OCI-LY1 (cell line): ENCODE measurements at regions not wholly inside any gene's neighbourhood (a gene's known extent, or its start where the extent isn't known, plus 50 kb on each side); places are given as distances from the start of the nearest gene placed in this dataset.

Experiments
- H2AFZ ChIP-seq: fragments of 200-600 bp; sonication (generic), shearing (Covaris generic); 2 replicates; pipeline ENCODE4 v1.6.0; 2014; ENCODE audit warnings: antibody characterized with exemption, mild to moderate bottlenecking, low read length
- H3F3A ChIP-seq: fragments of 200-600 bp; sonication (generic), shearing (Covaris generic); 2 replicates; pipeline ENCODE4 v1.6.0; 2014; ENCODE audit warnings: mild to moderate bottlenecking, antibody characterized with exemption, low read length, moderate library complexity; ENCODE audit not compliant: insufficient read depth
- H3K27ac ChIP-seq: fragments of 200-600 bp; sonication (generic); 2 replicates; pipeline ENCODE4 v1.5.1; 2014; ENCODE audit warnings: low read length, mixed run types, mild to moderate bottlenecking, low read depth; ENCODE audit not compliant: poor library complexity, severe bottlenecking
- H3K27me3 ChIP-seq: fragments of 200-600 bp; sonication (generic); 2 replicates; pipeline ENCODE4 v1.6.0; 2014; ENCODE audit warnings: antibody characterized with exemption, mild to moderate bottlenecking, low read length, moderate library complexity; ENCODE audit not compliant: insufficient read depth
- H3K36me3 ChIP-seq: fragments of 200-600 bp; sonication (generic); 2 replicates; pipeline ENCODE4 v1.6.1; 2014; ENCODE audit warnings: mild to moderate bottlenecking, antibody characterized with exemption, low read length, moderate library complexity, mixed read lengths; ENCODE audit not compliant: insufficient read depth
- H3K4me1 ChIP-seq: fragments of 200-600 bp; sonication (generic); 2 replicates; pipeline ENCODE4 v1.5.1; 2014; ENCODE audit warnings: mild to moderate bottlenecking, low read length, moderate library complexity; ENCODE audit not compliant: insufficient read depth, severe bottlenecking
- H3K4me2 ChIP-seq: fragments of 200-600 bp; sonication (generic), shearing (Covaris generic); 2 replicates; pipeline ENCODE4 v1.6.1; 2014; ENCODE audit warnings: low read length
- H3K4me3 ChIP-seq: fragments of 200-600 bp; sonication (generic); 2 replicates; pipeline ENCODE4 v1.5.1; 2014; ENCODE audit warnings: low read length, low read depth, mild to moderate bottlenecking, mixed read lengths; ENCODE audit not compliant: poor library complexity, severe bottlenecking
- H3K79me2 ChIP-seq: fragments of 200-600 bp; shearing (Covaris generic); 2 replicates; pipeline ENCODE4 v1.6.1; 2016; ENCODE audit warnings: mixed run types, low read length, mixed read lengths; ENCODE audit not compliant: insufficient read depth
- H3K9ac ChIP-seq: fragments of 200-600 bp; sonication (generic), shearing (Covaris generic); 2 replicates; pipeline ENCODE4 v1.6.1; 2014; ENCODE audit warnings: mild to moderate bottlenecking, low read length, mixed read lengths
- H3K9me2 ChIP-seq: fragments of 200-600 bp; sonication (generic), shearing (Covaris generic); 2 replicates; pipeline ENCODE4 v1.6.1; 2014; ENCODE audit warnings: low read depth, mild to moderate bottlenecking, low read length, mixed read lengths
- H3K9me3 ChIP-seq: fragments of 200-600 bp; shearing (Covaris generic); 2 replicates; pipeline ENCODE4 v1.6.1; 2014; ENCODE audit warnings: low read length, mixed read lengths
- H4K20me1 ChIP-seq: fragments of 200-600 bp; sonication (generic), shearing (Covaris generic); 2 replicates; pipeline ENCODE4 v1.6.0; 2016; ENCODE audit warnings: mild to moderate bottlenecking, low read length; ENCODE audit not compliant: insufficient read depth
- EZH2 ChIP-seq: fragments of 200-600 bp; sonication (generic), shearing (Covaris generic); IDR thresholded peaks from 2 replicates; pipeline ENCODE4 v1.8.0; 2017; ENCODE audit warnings: borderline replicate concordance, mixed run types, mild to moderate bottlenecking, antibody characterized with exemption, low read length, moderate library complexity, mixed read lengths
- TF ChIP-seq, protein P1 (sequence below): fragments of 200-600 bp; sonication (generic), shearing (Covaris generic); IDR thresholded peaks from 2 replicates; pipeline ENCODE4 v1.5.1; 2017; ENCODE audit warnings: mild to moderate bottlenecking, antibody characterized with exemption, low read length, moderate library complexity, mixed read lengths

DNA sequence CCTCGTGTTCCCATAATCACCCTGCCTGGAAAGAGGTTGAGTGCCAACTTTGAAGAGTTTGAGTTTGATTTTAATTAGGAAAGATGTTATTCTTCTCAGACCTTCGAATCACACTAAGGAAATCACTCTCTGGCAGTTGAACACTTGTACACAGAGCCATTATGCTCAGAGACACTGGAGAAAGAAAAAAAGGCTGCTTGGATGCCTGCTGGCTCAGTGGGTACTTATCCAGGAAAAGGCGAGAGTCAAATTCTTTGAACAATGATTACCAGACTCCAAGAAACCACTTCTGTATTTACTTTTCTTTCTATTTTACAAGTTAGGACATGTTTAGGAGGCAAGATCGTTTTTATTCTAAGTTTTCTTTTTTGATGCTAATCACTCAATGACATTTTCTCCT, 438.5 kb upstream of the FAT3 start:
- no peaks in the 10 kb centered on the region for H4K20me1 ChIP-seq
- no peaks in the 10 kb centered on the region for H3K36me3 ChIP-seq
- no peaks in the 10 kb centered on the region for H3K9me3 ChIP-seq
- H3K27ac ChIP-seq = no peak overlapping the region
- no peak overlapping the region for H3K4me3 ChIP-seq
- H3K79me2 ChIP-seq = no peaks in the 10 kb centered on the region
- H3K27me3 ChIP-seq = no peaks in the 10 kb centered on the region
- no peaks in the 10 kb centered on the region for H3K9me2 ChIP-seq
- H3K4me1 ChIP-seq = no peaks in the 10 kb centered on the region
- H2AFZ ChIP-seq = no peak overlapping the region
- no peak overlapping the region for H3K9ac ChIP-seq
- TF ChIP-seq EZH2 = no peak
- H3F3A ChIP-seq = no peaks in the 10 kb centered on the region
- H3K4me2 ChIP-seq = no peak overlapping the region

DNA sequence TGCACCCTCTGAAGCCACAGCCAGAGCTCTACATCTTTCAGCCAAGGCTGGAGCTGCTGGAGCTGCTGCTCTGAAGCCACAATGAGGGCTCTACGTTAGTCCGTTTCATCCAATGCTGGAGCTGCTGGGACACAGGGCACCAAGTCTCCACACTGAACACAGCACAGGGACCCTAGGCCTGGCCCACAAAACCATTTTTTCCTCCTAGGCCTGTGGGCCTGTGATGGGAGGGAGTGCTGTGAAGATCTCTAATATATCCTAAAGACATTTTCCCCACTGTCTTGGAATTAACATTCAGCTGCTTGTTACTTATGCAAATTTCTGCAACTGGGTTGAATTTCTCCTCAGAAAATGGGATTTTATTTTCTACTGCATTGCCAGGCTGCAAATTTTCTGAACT, 441.4 kb upstream of the FAT3 start:
- Histone ChIP-seq H3K4me2 (no peak overlapping the region), H3K9ac (no peak overlapping the region), H3K4me1 (no peaks in the 10 kb centered on the region), H3K4me3 (no peak overlapping the region), H3K27me3 (no peaks in the 10 kb centered on the region), H3K27ac (no peak overlapping the region), H3K79me2 (no peaks in the 10 kb centered on the region), H4K20me1 (no peaks in the 10 kb centered on the region), H3K9me3 (no peaks in the 10 kb centered on the region), H3F3A (no peaks in the 10 kb centered on the region), H3K36me3 (no peaks in the 10 kb centered on the region), H3K9me2 (no peaks in the 10 kb centered on the region), H2AFZ (no peak overlapping the region)
- TF ChIP-seq EZH2 = no peak
- TF ChIP-seq, protein P1, sequence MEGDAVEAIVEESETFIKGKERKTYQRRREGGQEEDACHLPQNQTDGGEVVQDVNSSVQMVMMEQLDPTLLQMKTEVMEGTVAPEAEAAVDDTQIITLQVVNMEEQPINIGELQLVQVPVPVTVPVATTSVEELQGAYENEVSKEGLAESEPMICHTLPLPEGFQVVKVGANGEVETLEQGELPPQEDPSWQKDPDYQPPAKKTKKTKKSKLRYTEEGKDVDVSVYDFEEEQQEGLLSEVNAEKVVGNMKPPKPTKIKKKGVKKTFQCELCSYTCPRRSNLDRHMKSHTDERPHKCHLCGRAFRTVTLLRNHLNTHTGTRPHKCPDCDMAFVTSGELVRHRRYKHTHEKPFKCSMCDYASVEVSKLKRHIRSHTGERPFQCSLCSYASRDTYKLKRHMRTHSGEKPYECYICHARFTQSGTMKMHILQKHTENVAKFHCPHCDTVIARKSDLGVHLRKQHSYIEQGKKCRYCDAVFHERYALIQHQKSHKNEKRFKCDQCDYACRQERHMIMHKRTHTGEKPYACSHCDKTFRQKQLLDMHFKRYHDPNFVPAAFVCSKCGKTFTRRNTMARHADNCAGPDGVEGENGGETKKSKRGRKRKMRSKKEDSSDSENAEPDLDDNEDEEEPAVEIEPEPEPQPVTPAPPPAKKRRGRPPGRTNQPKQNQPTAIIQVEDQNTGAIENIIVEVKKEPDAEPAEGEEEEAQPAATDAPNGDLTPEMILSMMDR = no peak

- no peaks in the 10 kb centered on the region for H3K36me3 ChIP-seq
- no peak overlapping the region for H3K9ac ChIP-seq
- no peaks in the 10 kb centered on the region for H3K9me3 ChIP-seq
- H2AFZ ChIP-seq = no peak overlapping the region
- no peak overlapping the region for H3K4me3 ChIP-seq
- no peaks in the 10 kb centered on the region for H4K20me1 ChIP-seq
- H3F3A ChIP-seq = no peaks in the 10 kb centered on the region
- no peaks in the 10 kb centered on the region for H3K27me3 ChIP-seq
- no peak overlapping the region for H3K27ac ChIP-seq
- no peaks in the 10 kb centered on the region for H3K4me1 ChIP-seq
- H3K9me2 ChIP-seq = no peaks in the 10 kb centered on the region
- no peak for TF ChIP-seq EZH2
- TF ChIP-seq, protein P1 = no peak
- no peaks in the 10 kb centered on the region for H3K79me2 ChIP-seq
- no peak overlapping the region for H3K4me2 ChIP-seq
Observed at GRCh38 chr11:91778758-91779157, 445.9 kb upstream of the FAT3 start.

GRCh38 chr11:91776655-91777054, 448.0 kb upstream of the FAT3 start:
- no peak overlapping the region for H3K9ac ChIP-seq
- no peaks in the 10 kb centered on the region for H4K20me1 ChIP-seq
- no peak overlapping the region for H3K27ac ChIP-seq
- no peaks in the 10 kb centered on the region for H3K9me3 ChIP-seq
- no peak overlapping the region for H3K4me3 ChIP-seq
- H3K27me3 ChIP-seq = no peaks in the 10 kb centered on the region
- no peaks in the 10 kb centered on the region for H3K9me2 ChIP-seq
- H3K4me1 ChIP-seq = no peaks in the 10 kb centered on the region
- no peaks in the 10 kb centered on the region for H3F3A ChIP-seq
- H3K79me2 ChIP-seq = no peaks in the 10 kb centered on the region
- TF ChIP-seq, protein P1 = no peak
- no peak for TF ChIP-seq EZH2
- H2AFZ ChIP-seq = no peak overlapping the region
- H3K4me2 ChIP-seq = no peak overlapping the region
- H3K36me3 ChIP-seq = no peaks in the 10 kb centered on the region
